Endothelial cell of umbilical vein (primary cell): ENCODE measurements at regions not wholly inside any gene's neighbourhood (a gene's known extent, or its start where the extent isn't known, plus 50 kb on each side); places are given as distances from the start of the nearest gene placed in this dataset.

Experiments
- BruUV-seq: library from RNA; stranded (reverse); fragments of 400-500 nt; replicated peaks from 2 replicates; lab custom pipeline; 2021; lab: Mats Ljungman, UMichigan
- CTCF ChIA-PET: fragments of 300-600, 350-600 bp; sonication (Branson Sonifier 250); formaldehyde crosslinking; loops from one replicate; lab custom pipeline; 2021; ENCODE audit warnings: antibody characterized with exemption, inconsistent platforms; lab: Charles Lee
- POLR2A ChIA-PET: fragments of 300-600, 350-600 bp; sonication (Branson Sonifier 250); formaldehyde crosslinking; loops from one replicate; lab custom pipeline; 2021; ENCODE audit warnings: antibody characterized with exemption, inconsistent platforms; lab: Charles Lee
- DNase-seq: peaks from one replicate; pipeline ENCODE4 v3.0.0-alpha.2; 2011; ENCODE audit warnings: low read depth, low spot score
- FAIRE-seq: peaks from 2 replicates; lab custom pipeline; 2011; peaks lifted over from hg19 to GRCh38; lab: Jason Lieb, UNC
- H2AFZ ChIP-seq: 2 replicates; pipeline ENCODE4 v1.6.0; 2012; ENCODE audit warnings: low read depth, low read length, control low read depth, inconsistent platforms
- H3K27ac ChIP-seq: 2 replicates; pipeline ENCODE4 v1.5.1; 2011; ENCODE audit warnings: low read depth, mild to moderate bottlenecking, control low read depth, low read length, moderate library complexity; ENCODE audit not compliant: insufficient read depth
- H3K27me3 ChIP-seq, 2 experiments: 2 replicates each; pipeline versions ENCODE4 v1.6.0 to v1.6.1; 2011; ENCODE audit warnings: low read length in 2 of 2, mixed read lengths in 1 of 2; ENCODE audit not compliant: control insufficient read depth in 2 of 2, insufficient read depth in 2 of 2
- H3K36me3 ChIP-seq, 2 experiments: 2 replicates in 1 of 2; 3 replicates in 1 of 2; pipeline ENCODE4 v1.5.1; 2011; ENCODE audit warnings: low read length in 2 of 2, mild to moderate bottlenecking in 1 of 2, moderate library complexity in 1 of 2; ENCODE audit not compliant: control insufficient read depth in 2 of 2, insufficient read depth in 2 of 2; ENCODE audit errors: extremely low read depth in 1 of 2
- H3K4me1 ChIP-seq: 3 replicates; pipeline ENCODE4 v1.5.1; 2011; ENCODE audit warnings: mild to moderate bottlenecking, low read length; ENCODE audit not compliant: control insufficient read depth, insufficient read depth; ENCODE audit errors: extremely low read depth
- H3K4me2 ChIP-seq: 2 replicates; pipeline ENCODE4 v1.6.1; 2011; ENCODE audit warnings: low read length, control low read depth, mixed read lengths; ENCODE audit not compliant: insufficient read depth
- H3K4me3 ChIP-seq, 3 experiments: fragments of 200-600 bp in 1 of 3; sonication (generic), shearing (Covaris generic) in 1 of 3; replicated peaks in 1 of 3; 2 replicates each; pipeline ENCODE4 v1.5.1; 2011 to 2016; ENCODE audit warnings: control low read depth in 3 of 3, low read length in 3 of 3, mild to moderate bottlenecking in 2 of 3, inconsistent platforms in 1 of 3, low read depth in 1 of 3, moderate library complexity in 1 of 3; ENCODE audit not compliant: insufficient read depth in 1 of 3
- H3K79me2 ChIP-seq: 2 replicates; pipeline ENCODE4 v1.6.0; 2012; ENCODE audit warnings: low read length, inconsistent platforms; ENCODE audit not compliant: control insufficient read depth, insufficient read depth
- H3K9ac ChIP-seq: replicated peaks from 2 replicates; pipeline ENCODE3; 2011; ENCODE audit warnings: low read length, control low read depth; ENCODE audit not compliant: insufficient read depth; ENCODE audit errors: extremely low read depth
- H3K9me1 ChIP-seq: replicated peaks from 3 replicates; pipeline ENCODE4 v1.6.0; 2011; ENCODE audit warnings: mild to moderate bottlenecking, low read length; ENCODE audit not compliant: control insufficient read depth, insufficient read depth; ENCODE audit errors: extremely low read depth
- H3K9me3 ChIP-seq: replicated peaks from 2 replicates; pipeline ENCODE4 v1.5.1; 2012; ENCODE audit warnings: low read length, inconsistent platforms; ENCODE audit not compliant: control insufficient read depth, insufficient read depth
- H4K20me1 ChIP-seq: replicated peaks from 2 replicates; pipeline ENCODE3; 2011; ENCODE audit warnings: mild to moderate bottlenecking, low read length; ENCODE audit not compliant: control insufficient read depth, insufficient read depth; ENCODE audit errors: extremely low read depth
- CTCF ChIP-seq, 2 donors: IDR thresholded peaks; 1 replicate in 1 of 2; 2 replicates in 1 of 2; pipeline ENCODE4 v1.5.1; 2011; ENCODE audit warnings: low read length in 2 of 2, mild to moderate bottlenecking in 2 of 2, moderate library complexity in 2 of 2, control low read depth in 1 of 2, inconsistent platforms in 1 of 2, low read depth in 1 of 2; ENCODE audit not compliant: insufficient read depth in 1 of 2; ENCODE audit errors: extremely low read depth in 1 of 2
- EZH2 ChIP-seq: IDR thresholded peaks from 2 replicates; pipeline ENCODE4 v1.6.1; 2012; ENCODE audit warnings: borderline replicate concordance, low read depth, mild to moderate bottlenecking, moderate library complexity, low read length, inconsistent platforms; ENCODE audit not compliant: severe bottlenecking
- FOS ChIP-seq: IDR thresholded peaks from 2 replicates; pipeline ENCODE4 v1.6.1; 2011; ENCODE audit warnings: mild to moderate bottlenecking, low read length, moderate library complexity, borderline replicate concordance; ENCODE audit not compliant: insufficient read depth
- GATA2 ChIP-seq: IDR thresholded peaks from 2 replicates; pipeline ENCODE4 v1.7.0; 2011; ENCODE audit warnings: low read depth, mild to moderate bottlenecking, moderate library complexity, mixed read lengths, low read length; ENCODE audit not compliant: insufficient read length, insufficient read depth
- JUN ChIP-seq: IDR thresholded peaks from 2 replicates; pipeline ENCODE4 v1.6.1; 2011; ENCODE audit warnings: borderline replicate concordance, low read depth; ENCODE audit not compliant: insufficient read length, insufficient read depth
- MAX ChIP-seq: IDR thresholded peaks from 2 replicates; pipeline ENCODE4 v1.6.1; 2011; ENCODE audit not compliant: insufficient read depth, insufficient read length
- MYC ChIP-seq: IDR thresholded peaks from one replicate; pipeline ENCODE4 v1.6.1; 2011; ENCODE audit warnings: mild to moderate bottlenecking, low read depth, low read length
- POLR2A ChIP-seq: IDR thresholded peaks from 2 replicates; pipeline ENCODE4 v1.6.1; 2012; ENCODE audit warnings: low read depth, mild to moderate bottlenecking, control low read depth, low read length
- POLR2AphosphoS5 ChIP-seq: IDR thresholded peaks from 2 replicates; pipeline ENCODE4 v1.6.1; 2012; ENCODE audit warnings: low read depth, mild to moderate bottlenecking, control low read depth, low read length, moderate library complexity; ENCODE audit not compliant: insufficient read depth
- dilution Hi-C: fragments of 300-500 bp; cut with MboI; formaldehyde crosslinking; loops from one replicate; pipeline ENCODE4 v1.15.0; 2019; ENCODE audit warnings: low sequenced_read_pairs; ENCODE audit not compliant: extremely low pct_ligation_motif_present
- intact Hi-C: fragments of 100-400 bp; cut with micrococcal nuclease; formaldehyde crosslinking; loops from one replicate; pipeline ENCODE4 v1.10.0; 2022

GRCh38 chr7:46160861-46161260 is 239.8 kb upstream of the IGFBP3 start:
- Histone ChIP-seq H3K9me3 (no peaks in the 10 kb centered on the region), H3K79me2 (no peaks in the 10 kb centered on the region), H3K36me3 (no peaks in the 10 kb centered on the region), H4K20me1 (no peaks in the 10 kb centered on the region), H3K4me3 (no peak overlapping the region), H2AFZ (no peak overlapping the region), H3K9ac (no peak overlapping the region), H3K27me3 (no peaks in the 10 kb centered on the region), H3K4me2 (no peak overlapping the region), H3K9me1 (no peaks in the 10 kb centered on the region), H3K27ac (no peak overlapping the region), H3K4me1 (no peaks in the 10 kb centered on the region)
- BruUV-seq = no TSS peak
- dilution Hi-C loops (no loop called here), intact Hi-C loops (no loop called here)
- FAIRE-seq = no peak
- CTCF ChIA-PET = no interaction called here
- DNase-seq = no peak
- POLR2A ChIA-PET = no interaction called here
- no peak for TF ChIP-seq POLR2AphosphoS5
- TF ChIP-seq FOS = no peak
- no peak for TF ChIP-seq MAX
- no peak for TF ChIP-seq POLR2A
- no peak for TF ChIP-seq GATA2
- TF ChIP-seq CTCF (IDR thresholded peaks at IDR 0.05; ENCODE audit: extremely low read depth in 1 of 2, insufficient read depth in 1 of 2, low read depth in 1 of 2, low read length in 2 of 2) = no peak

GRCh38 chr7:46157931-46158330 is 236.9 kb upstream of the IGFBP3 start:
- H3K79me2 ChIP-seq = no peaks in the 10 kb centered on the region
- H3K4me3 ChIP-seq = no peak overlapping the region
- no peaks in the 10 kb centered on the region for H3K4me1 ChIP-seq
- no peak overlapping the region for H3K9ac ChIP-seq
- no peaks in the 10 kb centered on the region for H3K27me3 ChIP-seq
- no peaks in the 10 kb centered on the region for H3K9me3 ChIP-seq
- dilution Hi-C loops = no loop called here
- BruUV-seq = no TSS peak
- no peak overlapping the region for H2AFZ ChIP-seq
- ChIA-PET POLR2A (no interaction called here), CTCF (no interaction called here)
- no peak overlapping the region for H3K4me2 ChIP-seq
- no peaks in the 10 kb centered on the region for H3K36me3 ChIP-seq
- DNase-seq = no peak
- no peak for FAIRE-seq
- TF ChIP-seq MYC (no peak), EZH2 (no peak), GATA2 (no peak), POLR2AphosphoS5 (no peak), POLR2A (no peak), FOS (no peak), CTCF (IDR thresholded peaks at IDR 0.05; ENCODE audit: extremely low read depth in 1 of 2, insufficient read depth in 1 of 2, low read depth in 1 of 2, low read length in 2 of 2) (no peak), MAX (no peak), JUN (no peak)
- H3K27ac ChIP-seq = no peak overlapping the region
- no peaks in the 10 kb centered on the region for H4K20me1 ChIP-seq
- intact Hi-C loops = no loop called here
- no peaks in the 10 kb centered on the region for H3K9me1 ChIP-seq
